ENCODE measurements at regions not wholly inside any gene's neighbourhood (a gene's known extent, or its start where the extent isn't known, plus 50 kb on each side); places are given as distances from the start of the nearest gene placed in this dataset.

DNA sequence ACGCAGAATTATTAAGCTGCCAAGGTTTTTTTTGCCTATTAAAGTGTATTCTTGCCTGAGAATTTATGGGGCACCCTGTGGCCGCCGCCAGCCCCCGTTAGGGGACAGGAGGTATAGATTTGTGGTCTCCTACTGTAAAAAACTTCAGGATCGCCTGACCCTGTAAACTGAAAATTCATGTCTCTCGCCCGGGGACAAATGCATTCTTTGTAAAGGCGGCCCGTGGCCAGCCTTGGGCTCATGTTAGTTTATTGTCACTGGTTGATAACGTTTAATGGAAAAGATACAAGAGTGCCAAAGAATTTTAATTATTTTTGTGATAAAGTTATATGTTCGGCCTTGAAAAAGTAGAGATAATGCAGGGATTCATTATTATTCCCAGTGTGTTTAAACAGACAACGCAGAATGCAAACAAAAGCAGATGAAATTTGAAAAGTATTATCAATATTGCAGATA, 141.7 kb downstream of the URI1 start:
- Histone ChIP-seq H3K4me2 (ENCODE audit: low read length) (no peak overlapping the region), H3K4me1 (ENCODE audit: low read length) (peaks cover 6% of the 10 kb centered on the region; the same call in 1 of the 2 replicates), H3K79me2 (ENCODE audit: low read length) (no peaks in the 10 kb centered on the region), H3K36me3 (replicated peaks; ENCODE audit: low read depth, low read length) (no peaks in the 10 kb centered on the region), H3K27me3 (ENCODE audit: low read depth, low read length) (peaks cover 21% of the 10 kb centered on the region), H3K4me3 (ENCODE audit: low read length) (no peak overlapping the region), H3K27ac (ENCODE audit: low read length) (no peak overlapping the region), H3K9ac (ENCODE audit: low read length) (no peak overlapping the region), H3K9me3 (ENCODE audit: insufficient read depth, low read length) (no peaks in the 10 kb centered on the region), H4K20me1 (ENCODE audit: insufficient read depth, low read length) (no peaks in the 10 kb centered on the region), H2AFZ (ENCODE audit: low read depth, low read length) (no peak overlapping the region)
- no peak for TF ChIP-seq EZH2phosphoT487 (IDR thresholded peaks at IDR 0.05; ENCODE audit: low read depth)
- TF ChIP-seq, protein P1, sequence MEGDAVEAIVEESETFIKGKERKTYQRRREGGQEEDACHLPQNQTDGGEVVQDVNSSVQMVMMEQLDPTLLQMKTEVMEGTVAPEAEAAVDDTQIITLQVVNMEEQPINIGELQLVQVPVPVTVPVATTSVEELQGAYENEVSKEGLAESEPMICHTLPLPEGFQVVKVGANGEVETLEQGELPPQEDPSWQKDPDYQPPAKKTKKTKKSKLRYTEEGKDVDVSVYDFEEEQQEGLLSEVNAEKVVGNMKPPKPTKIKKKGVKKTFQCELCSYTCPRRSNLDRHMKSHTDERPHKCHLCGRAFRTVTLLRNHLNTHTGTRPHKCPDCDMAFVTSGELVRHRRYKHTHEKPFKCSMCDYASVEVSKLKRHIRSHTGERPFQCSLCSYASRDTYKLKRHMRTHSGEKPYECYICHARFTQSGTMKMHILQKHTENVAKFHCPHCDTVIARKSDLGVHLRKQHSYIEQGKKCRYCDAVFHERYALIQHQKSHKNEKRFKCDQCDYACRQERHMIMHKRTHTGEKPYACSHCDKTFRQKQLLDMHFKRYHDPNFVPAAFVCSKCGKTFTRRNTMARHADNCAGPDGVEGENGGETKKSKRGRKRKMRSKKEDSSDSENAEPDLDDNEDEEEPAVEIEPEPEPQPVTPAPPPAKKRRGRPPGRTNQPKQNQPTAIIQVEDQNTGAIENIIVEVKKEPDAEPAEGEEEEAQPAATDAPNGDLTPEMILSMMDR (IDR thresholded peaks at IDR 0.05; ENCODE audit: low read depth, low read length) = no peak

DNA sequence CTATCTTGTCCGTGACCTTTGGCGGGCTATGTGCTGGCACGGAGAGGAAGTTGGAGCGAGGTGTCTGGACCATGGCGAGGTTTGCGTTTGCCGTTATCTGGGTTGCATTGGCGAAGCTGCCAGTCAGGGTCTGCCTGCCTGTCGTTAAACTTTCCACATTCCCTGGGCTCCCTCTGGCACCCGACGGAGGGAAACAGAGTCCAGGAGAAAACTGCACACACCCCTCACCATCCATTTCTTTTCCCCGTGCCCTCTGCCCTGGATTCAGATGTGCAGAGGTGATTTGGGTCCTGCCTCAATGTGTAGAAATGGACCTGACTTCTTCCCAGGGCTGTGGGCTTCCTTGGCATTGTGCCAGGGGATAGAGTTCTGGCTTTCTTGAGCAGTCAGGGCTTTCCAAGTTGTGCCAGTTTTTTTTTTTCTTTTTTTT, 142.4 kb downstream of the URI1 start:
- H3K9me3 ChIP-seq (ENCODE audit: insufficient read depth, low read length) = no peaks in the 10 kb centered on the region
- no peaks in the 10 kb centered on the region for H4K20me1 ChIP-seq (ENCODE audit: insufficient read depth, low read length)
- peaks cover 6% of the 10 kb centered on the region; the same call in 1 of the 2 replicates for H3K4me1 ChIP-seq (ENCODE audit: low read length)

DNA sequence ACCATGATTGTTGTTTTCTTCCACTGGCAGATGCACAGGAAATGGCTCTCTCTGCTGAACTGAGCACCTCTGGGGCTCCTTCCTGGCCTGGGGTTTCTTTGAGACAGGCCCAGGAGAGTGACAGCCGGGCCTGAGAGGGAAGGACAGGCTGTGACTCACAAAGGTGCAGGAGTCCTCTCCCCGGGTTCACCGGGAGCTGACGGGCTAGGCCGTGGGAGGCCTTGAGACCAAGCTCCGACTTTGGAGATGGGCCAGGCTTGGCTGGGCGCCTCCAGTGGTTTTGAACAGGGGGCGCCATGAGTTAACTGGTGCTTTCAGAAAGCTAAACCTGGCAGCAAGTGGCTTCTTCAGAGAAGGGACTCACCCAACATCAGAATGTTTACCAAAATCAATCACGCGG, 143.4 kb downstream of the URI1 start:
- Histone ChIP-seq H3K4me3 (ENCODE audit: low read length) (no peak overlapping the region), H3K4me2 (ENCODE audit: low read length) (no peak overlapping the region), H3K27me3 (ENCODE audit: low read depth, low read length) (peaks cover 11% of the 10 kb centered on the region; the same call in 1 of the 2 replicates), H3K9ac (ENCODE audit: low read length) (no peak overlapping the region), H3K27ac (ENCODE audit: low read length) (no peak overlapping the region), H4K20me1 (ENCODE audit: insufficient read depth, low read length) (no peaks in the 10 kb centered on the region), H2AFZ (ENCODE audit: low read depth, low read length) (no peak overlapping the region), H3K36me3 (replicated peaks; ENCODE audit: low read depth, low read length) (no peaks in the 10 kb centered on the region), H3K9me3 (ENCODE audit: insufficient read depth, low read length) (no peaks in the 10 kb centered on the region), H3K79me2 (ENCODE audit: low read length) (no peaks in the 10 kb centered on the region), H3K4me1 (ENCODE audit: low read length) (peaks cover 6% of the 10 kb centered on the region; the same call in 1 of the 2 replicates)
- TF ChIP-seq EZH2phosphoT487 (IDR thresholded peaks at IDR 0.05; ENCODE audit: low read depth) = no peak
- TF ChIP-seq, protein P1 (IDR thresholded peaks at IDR 0.05; ENCODE audit: low read depth, low read length) = no peak

More for the DNA sequence above, 142.4 kb downstream of the URI1 start:
- no peaks in the 10 kb centered on the region for H3K79me2 ChIP-seq (ENCODE audit: low read length)
- H3K4me3 ChIP-seq (ENCODE audit: low read length) = no peak overlapping the region
- TF ChIP-seq EZH2phosphoT487 (IDR thresholded peaks at IDR 0.05; ENCODE audit: low read depth) = no peak
- TF ChIP-seq, protein P1 (IDR thresholded peaks at IDR 0.05; ENCODE audit: low read depth, low read length) = no peak
- no peak overlapping the region for H2AFZ ChIP-seq (ENCODE audit: low read depth, low read length)
- no peaks in the 10 kb centered on the region for H3K36me3 ChIP-seq (replicated peaks; ENCODE audit: low read depth, low read length)
- H3K27ac ChIP-seq (ENCODE audit: low read length) = no peak overlapping the region
- no peak overlapping the region for H3K4me2 ChIP-seq (ENCODE audit: low read length)
- no peak overlapping the region for H3K9ac ChIP-seq (ENCODE audit: low read length)
- H3K27me3 ChIP-seq (ENCODE audit: low read depth, low read length) = peaks cover 16% of the 10 kb centered on the region

DNA sequence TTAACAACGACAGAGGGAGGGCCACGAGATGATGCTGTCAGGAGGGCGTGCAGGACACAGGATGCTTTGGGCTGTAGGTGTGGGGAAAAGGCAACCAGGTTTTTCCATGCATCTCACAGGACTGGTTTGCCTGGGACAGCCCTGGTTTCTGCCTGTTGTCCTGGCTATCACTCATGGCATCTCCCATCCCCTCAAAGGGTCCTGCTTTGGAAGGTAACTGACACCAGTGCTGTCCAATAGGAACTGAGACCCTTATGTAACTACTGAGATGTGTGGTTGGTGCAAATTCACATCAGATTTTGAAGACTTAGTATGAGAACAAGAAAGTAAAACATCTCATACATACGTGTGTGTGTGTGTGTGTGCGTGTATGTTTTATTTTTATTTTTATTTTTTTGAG, 144.2 kb downstream of the URI1 start:
- peaks cover 7% of the 10 kb centered on the region; the same call in 1 of the 2 replicates for H3K27me3 ChIP-seq (ENCODE audit: low read depth, low read length)
- TF ChIP-seq, protein P1 (IDR thresholded peaks at IDR 0.05; ENCODE audit: low read depth, low read length) = no peak
- TF ChIP-seq EZH2phosphoT487 (IDR thresholded peaks at IDR 0.05; ENCODE audit: low read depth) = no peak
- H3K9ac ChIP-seq (ENCODE audit: low read length) = no peak overlapping the region

More for the DNA sequence above, 144.2 kb downstream of the URI1 start:
- no peak overlapping the region for H3K4me2 ChIP-seq (ENCODE audit: low read length)
- no peaks in the 10 kb centered on the region for H3K9me3 ChIP-seq (ENCODE audit: insufficient read depth, low read length)
- no peak overlapping the region for H3K27ac ChIP-seq (ENCODE audit: low read length)
- H3K4me3 ChIP-seq (ENCODE audit: low read length) = no peak overlapping the region
- no peaks in the 10 kb centered on the region for H4K20me1 ChIP-seq (ENCODE audit: insufficient read depth, low read length)
- H3K79me2 ChIP-seq (ENCODE audit: low read length) = no peaks in the 10 kb centered on the region
- no peaks in the 10 kb centered on the region for H3K36me3 ChIP-seq (replicated peaks; ENCODE audit: low read depth, low read length)
- peaks cover 6% of the 10 kb centered on the region; the same call in 1 of the 2 replicates for H3K4me1 ChIP-seq (ENCODE audit: low read length)
- no peak overlapping the region for H2AFZ ChIP-seq (ENCODE audit: low read depth, low read length)

All from OCI-LY3 (cell line).